ENCODE measurements at regions not wholly inside any gene's neighbourhood (a gene's known extent, or its start where the extent isn't known, plus 50 kb on each side); places are given as distances from the start of the nearest gene placed in this dataset.

GRCh38 chrX:81868979-81869378, 667.1 kb downstream of the SH3BGRL start:
- Histone ChIP-seq H3K4me3 (ENCODE audit: low read depth in 1 of 3, low read length in 3 of 3) (no peak overlapping the region), H3K27me3 (ENCODE audit: control insufficient read depth in 4 of 4, insufficient read depth in 4 of 4, low read length in 3 of 4) (no peaks in the 10 kb centered on the region), H3K4me1 (ENCODE audit: control insufficient read depth in 4 of 4, insufficient read depth in 4 of 4, low read length in 3 of 4) (no peaks in the 10 kb centered on the region), H3K9ac (ENCODE audit: low read depth in 1 of 2, low read length in 2 of 2) (no peak overlapping the region), H3K27ac (ENCODE audit: low read depth in 1 of 2, low read length in 2 of 2) (no peak overlapping the region), H3K9me3 (ENCODE audit: control insufficient read depth in 4 of 4, low read length in 3 of 4) (peaks cover 0 to 26% (median 7%) of the 10 kb centered on the region in 4 donors), H3K36me3 (ENCODE audit: control insufficient read depth in 4 of 4, insufficient read depth in 3 of 4, low read depth in 1 of 4, low read length in 3 of 4) (no peaks in the 10 kb centered on the region)
- DNase-seq (ENCODE audit: low spot score), result no peak
- 78% methylated on average over 5 of the region's 5 CpGs for WGBS
- no peak for TF ChIP-seq RAD21 (IDR thresholded peaks at IDR 0.05)
- no peak for TF ChIP-seq NR2F2 (IDR thresholded peaks at IDR 0.05)
- TF ChIP-seq, protein P1, sequence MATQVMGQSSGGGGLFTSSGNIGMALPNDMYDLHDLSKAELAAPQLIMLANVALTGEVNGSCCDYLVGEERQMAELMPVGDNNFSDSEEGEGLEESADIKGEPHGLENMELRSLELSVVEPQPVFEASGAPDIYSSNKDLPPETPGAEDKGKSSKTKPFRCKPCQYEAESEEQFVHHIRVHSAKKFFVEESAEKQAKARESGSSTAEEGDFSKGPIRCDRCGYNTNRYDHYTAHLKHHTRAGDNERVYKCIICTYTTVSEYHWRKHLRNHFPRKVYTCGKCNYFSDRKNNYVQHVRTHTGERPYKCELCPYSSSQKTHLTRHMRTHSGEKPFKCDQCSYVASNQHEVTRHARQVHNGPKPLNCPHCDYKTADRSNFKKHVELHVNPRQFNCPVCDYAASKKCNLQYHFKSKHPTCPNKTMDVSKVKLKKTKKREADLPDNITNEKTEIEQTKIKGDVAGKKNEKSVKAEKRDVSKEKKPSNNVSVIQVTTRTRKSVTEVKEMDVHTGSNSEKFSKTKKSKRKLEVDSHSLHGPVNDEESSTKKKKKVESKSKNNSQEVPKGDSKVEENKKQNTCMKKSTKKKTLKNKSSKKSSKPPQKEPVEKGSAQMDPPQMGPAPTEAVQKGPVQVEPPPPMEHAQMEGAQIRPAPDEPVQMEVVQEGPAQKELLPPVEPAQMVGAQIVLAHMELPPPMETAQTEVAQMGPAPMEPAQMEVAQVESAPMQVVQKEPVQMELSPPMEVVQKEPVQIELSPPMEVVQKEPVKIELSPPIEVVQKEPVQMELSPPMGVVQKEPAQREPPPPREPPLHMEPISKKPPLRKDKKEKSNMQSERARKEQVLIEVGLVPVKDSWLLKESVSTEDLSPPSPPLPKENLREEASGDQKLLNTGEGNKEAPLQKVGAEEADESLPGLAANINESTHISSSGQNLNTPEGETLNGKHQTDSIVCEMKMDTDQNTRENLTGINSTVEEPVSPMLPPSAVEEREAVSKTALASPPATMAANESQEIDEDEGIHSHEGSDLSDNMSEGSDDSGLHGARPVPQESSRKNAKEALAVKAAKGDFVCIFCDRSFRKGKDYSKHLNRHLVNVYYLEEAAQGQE (IDR thresholded peaks at IDR 0.05), result no peak
- TF ChIP-seq RXRA (IDR thresholded peaks at IDR 0.05), result no peak
- no peak for TF ChIP-seq SP1 (IDR thresholded peaks at IDR 0.05)
- no peak for TF ChIP-seq FOXA2 (IDR thresholded peaks at IDR 0.05)
- no peak for TF ChIP-seq GABPA (IDR thresholded peaks at IDR 0.05 in 1 of 2, conservative IDR thresholded peaks at IDR 0.05 in 1 of 2)
- TF ChIP-seq, protein P2, sequence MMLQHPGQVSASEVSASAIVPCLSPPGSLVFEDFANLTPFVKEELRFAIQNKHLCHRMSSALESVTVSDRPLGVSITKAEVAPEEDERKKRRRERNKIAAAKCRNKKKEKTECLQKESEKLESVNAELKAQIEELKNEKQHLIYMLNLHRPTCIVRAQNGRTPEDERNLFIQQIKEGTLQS (IDR thresholded peaks at IDR 0.05), result no peak
- no peak for TF ChIP-seq HNF4G (IDR thresholded peaks at IDR 0.05)

- no peak for DNase-seq (ENCODE audit: low spot score)
- H3K9me3 ChIP-seq (ENCODE audit: control insufficient read depth in 4 of 4, low read length in 3 of 4), result peaks cover 0 to 27% (median 11%) of the 10 kb centered on the region in 4 donors
Observed at GRCh38 chrX:81874807-81875206, 672.9 kb downstream of the SH3BGRL start.

More at GRCh38 chrX:81874807-81875206, 672.9 kb downstream of the SH3BGRL start:
- TF ChIP-seq RAD21 (IDR thresholded peaks at IDR 0.05) (no peak), HNF4A (conservative IDR thresholded peaks at IDR 0.05) (no peak), YY1 (IDR thresholded peaks at IDR 0.05) (no peak), NR2F2 (IDR thresholded peaks at IDR 0.05) (no peak), RXRA (IDR thresholded peaks at IDR 0.05) (no peak)
- TF ChIP-seq, protein P1 (IDR thresholded peaks at IDR 0.05), result no peak
- Histone ChIP-seq H3K9ac (ENCODE audit: low read depth in 1 of 2, low read length in 2 of 2) (no peak overlapping the region), H3K36me3 (ENCODE audit: control insufficient read depth in 4 of 4, insufficient read depth in 3 of 4, low read depth in 1 of 4, low read length in 3 of 4) (no peaks in the 10 kb centered on the region), H3K27me3 (ENCODE audit: control insufficient read depth in 4 of 4, insufficient read depth in 4 of 4, low read length in 3 of 4) (no peaks in the 10 kb centered on the region), H3K27ac (ENCODE audit: low read depth in 1 of 2, low read length in 2 of 2) (no peak overlapping the region), H3K4me3 (ENCODE audit: low read depth in 1 of 3, low read length in 3 of 3) (no peak overlapping the region), H3K4me1 (ENCODE audit: control insufficient read depth in 4 of 4, insufficient read depth in 4 of 4, low read length in 3 of 4) (no peaks in the 10 kb centered on the region)
- WGBS, result 81% methylated on average over 3 of the region's 3 CpGs

Measured in liver (tissue), 7 donors.